ENCODE measurements at regions not wholly inside any gene's neighbourhood (a gene's known extent, or its start where the extent isn't known, plus 50 kb on each side); places are given as distances from the start of the nearest gene placed in this dataset.

- TF ChIP-seq TAF1 (IDR thresholded peaks at IDR 0.05; ENCODE audit: low read depth) (no peak), EP300 (IDR thresholded peaks at IDR 0.05; ENCODE audit: borderline replicate concordance) (no peak), REST (IDR thresholded peaks at IDR 0.05; ENCODE audit: low read depth) (no peak), EGR1 (IDR thresholded peaks at IDR 0.05) (no peak), USF1 (IDR thresholded peaks at IDR 0.05) (no peak), TCF12 (IDR thresholded peaks at IDR 0.05; ENCODE audit: low read depth) (no peak), CEBPB (IDR thresholded peaks at IDR 0.05) (no peak), MAX (IDR thresholded peaks at IDR 0.05) (no peak), FOXM1 (IDR thresholded peaks at IDR 0.05; ENCODE audit: borderline replicate concordance, low read depth) (no peak), NFIC (IDR thresholded peaks at IDR 0.05) (no peak), RAD21 (IDR thresholded peaks at IDR 0.05; ENCODE audit: low read depth) (no peak), YY1 (IDR thresholded peaks at IDR 0.05; ENCODE audit: low read depth) (no peak), ZBTB7A (IDR thresholded peaks at IDR 0.05; ENCODE audit: low read depth) (no peak), TEAD4 (IDR thresholded peaks at IDR 0.05) (no peak)
These were observed 114.9 kb upstream of the EDNRB start for GRCh38 chr13:78033509-78033908.
